Neutrophil (primary cell): ENCODE measurements at regions not wholly inside any gene's neighbourhood (a gene's known extent, or its start where the extent isn't known, plus 50 kb on each side); places are given as distances from the start of the nearest gene placed in this dataset.
"Not testable (repeated sequence)": the region's sequence is repeated elsewhere in the genome, so short reads cannot be mapped to it uniquely, and the experiment has no call there.

Source experiments
- H3K27ac ChIP-seq: fragments of 200-600 bp; sonication (generic); 2 replicates; pipeline ENCODE4 v1.5.1; 2016; ENCODE audit warnings: mild to moderate bottlenecking, moderate library complexity
- H3K27me3 ChIP-seq: fragments of 200-600 bp; sonication (generic); 2 replicates; pipeline ENCODE4 v1.6.0; 2016; ENCODE audit warnings: mild to moderate bottlenecking
- H3K36me3 ChIP-seq: fragments of 200-600 bp; sonication (generic); 2 replicates; pipeline ENCODE4 v1.5.1; 2017
- H3K4me1 ChIP-seq, 2 experiments: fragments of 200-600 bp in 1 of 2; sonication (generic) in 1 of 2; 1 replicate in 1 of 2; 2 replicates in 1 of 2; pipeline versions ENCODE4 v1.5.1 to v1.6.1; 2013 to 2016; ENCODE audit warnings: low read depth in 1 of 2, low read length in 1 of 2, mild to moderate bottlenecking in 1 of 2, moderate library complexity in 1 of 2; ENCODE audit not compliant: control insufficient read depth in 1 of 2, insufficient read depth in 1 of 2
- H3K4me3 ChIP-seq, 2 experiments: fragments of 200-600 bp in 1 of 2; sonication (generic) in 1 of 2; 1 replicate in 1 of 2; 2 replicates in 1 of 2; pipeline ENCODE4 v1.5.1; 2013 to 2016; ENCODE audit warnings: low read depth in 1 of 2, low read length in 1 of 2, mild to moderate bottlenecking in 1 of 2, moderate library complexity in 1 of 2
- H3K9me3 ChIP-seq: fragments of 200-600 bp; sonication (generic); 2 replicates; pipeline ENCODE4 v1.5.1; 2016
- TF ChIP-seq, protein P1 (sequence below): fragments of 200-600 bp; sonication (generic); IDR thresholded peaks from 2 replicates; pipeline ENCODE4 v1.5.1; 2016; ENCODE audit warnings: antibody characterized with exemption

GRCh38 chr15:34512628-34513027, 70.8 kb downstream of the GOLGA8B start:
- no peaks in the 10 kb centered on the region for H3K9me3 ChIP-seq
- no peaks in the 10 kb centered on the region for H3K36me3 ChIP-seq
- no peak overlapping the region for H3K27ac ChIP-seq
- H3K27me3 ChIP-seq, result peaks cover 93% of the 10 kb centered on the region
- H3K4me3 ChIP-seq, result no peak overlapping the region
- TF ChIP-seq, protein P1, sequence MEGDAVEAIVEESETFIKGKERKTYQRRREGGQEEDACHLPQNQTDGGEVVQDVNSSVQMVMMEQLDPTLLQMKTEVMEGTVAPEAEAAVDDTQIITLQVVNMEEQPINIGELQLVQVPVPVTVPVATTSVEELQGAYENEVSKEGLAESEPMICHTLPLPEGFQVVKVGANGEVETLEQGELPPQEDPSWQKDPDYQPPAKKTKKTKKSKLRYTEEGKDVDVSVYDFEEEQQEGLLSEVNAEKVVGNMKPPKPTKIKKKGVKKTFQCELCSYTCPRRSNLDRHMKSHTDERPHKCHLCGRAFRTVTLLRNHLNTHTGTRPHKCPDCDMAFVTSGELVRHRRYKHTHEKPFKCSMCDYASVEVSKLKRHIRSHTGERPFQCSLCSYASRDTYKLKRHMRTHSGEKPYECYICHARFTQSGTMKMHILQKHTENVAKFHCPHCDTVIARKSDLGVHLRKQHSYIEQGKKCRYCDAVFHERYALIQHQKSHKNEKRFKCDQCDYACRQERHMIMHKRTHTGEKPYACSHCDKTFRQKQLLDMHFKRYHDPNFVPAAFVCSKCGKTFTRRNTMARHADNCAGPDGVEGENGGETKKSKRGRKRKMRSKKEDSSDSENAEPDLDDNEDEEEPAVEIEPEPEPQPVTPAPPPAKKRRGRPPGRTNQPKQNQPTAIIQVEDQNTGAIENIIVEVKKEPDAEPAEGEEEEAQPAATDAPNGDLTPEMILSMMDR, result no peak
- H3K4me1 ChIP-seq, result peaks cover 0 to 11% of the 10 kb centered on the region in 2 experiments

DNA sequence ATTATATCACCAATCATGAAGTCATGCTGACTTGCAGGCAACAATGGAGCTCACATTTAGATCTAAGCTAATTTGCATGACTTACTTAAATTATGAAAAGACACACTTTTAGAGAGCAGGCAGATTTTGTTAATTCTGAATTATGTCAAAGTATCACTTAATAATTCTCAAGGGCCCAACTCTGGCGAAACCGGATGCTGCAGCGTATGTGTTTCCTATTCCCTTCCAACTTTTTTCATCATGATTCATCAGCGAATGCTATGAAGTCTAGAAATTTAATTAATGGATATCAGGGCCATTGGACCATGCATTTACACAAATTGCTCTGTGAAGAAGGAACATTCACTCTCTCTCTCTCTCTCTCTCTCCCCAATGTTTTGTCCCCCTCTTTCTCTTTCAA, 63.5 kb upstream of the GOLGA8A start:
- TF ChIP-seq, protein P1, result no peak
- H3K4me3 ChIP-seq, result no peak overlapping the region
- no peaks in the 10 kb centered on the region for H3K4me1 ChIP-seq
- H3K27me3 ChIP-seq, result peaks cover 86% of the 10 kb centered on the region
- H3K36me3 ChIP-seq, result no peaks in the 10 kb centered on the region
- H3K27ac ChIP-seq, result no peak overlapping the region
- H3K9me3 ChIP-seq, result no peaks in the 10 kb centered on the region

- H3K4me3 ChIP-seq, result no peak overlapping the region
- H3K4me1 ChIP-seq, result no peaks in the 10 kb centered on the region
- no peaks in the 10 kb centered on the region for H3K9me3 ChIP-seq
- H3K27me3 ChIP-seq, result peaks cover 100% of the 10 kb centered on the region
- H3K27ac ChIP-seq, result no peak overlapping the region
- no peaks in the 10 kb centered on the region for H3K36me3 ChIP-seq
- TF ChIP-seq, protein P1, result no peak
Observed at GRCh38 chr15:34496207-34496995, 58.8 kb upstream of the GOLGA8A start.

DNA sequence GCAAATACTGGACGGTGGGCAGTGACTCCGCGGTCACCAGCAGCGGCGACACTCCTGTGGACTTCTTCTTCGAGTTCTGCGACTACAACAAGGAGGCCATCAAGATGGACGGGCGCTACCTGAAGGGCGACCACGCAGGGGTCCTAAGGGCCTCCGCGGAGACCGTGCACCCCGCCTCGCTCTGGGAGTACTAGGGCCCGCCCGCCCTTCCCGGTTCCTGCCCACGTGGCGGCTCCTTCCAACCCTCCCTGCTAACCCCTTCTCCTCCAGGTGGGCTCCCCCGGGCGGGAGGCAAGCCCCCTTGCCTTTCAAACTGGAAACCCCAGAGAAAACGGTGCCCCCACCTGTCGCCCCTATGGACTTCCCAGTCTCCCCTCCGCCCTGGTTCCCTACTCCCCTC, 58.1 kb upstream of the GOLGA8A start:
- H3K9me3 ChIP-seq, result not testable (repeated sequence)
- peaks cover 100% of the 10 kb centered on the region for H3K27me3 ChIP-seq

GRCh38 chr15:34494084-34494399, 56.4 kb upstream of the GOLGA8A start:
- TF ChIP-seq, protein P1, result no peak
- Histone ChIP-seq H3K27me3 (peaks cover 100% of the 10 kb centered on the region), H3K4me1 (no peaks in the 10 kb centered on the region), H3K9me3 (no peaks in the 10 kb centered on the region), H3K4me3 (no peak overlapping the region), H3K27ac (no peak overlapping the region), H3K36me3 (no peaks in the 10 kb centered on the region)

More for the DNA sequence above, 58.1 kb upstream of the GOLGA8A start:
- not testable (repeated sequence) for H3K36me3 ChIP-seq, H3K4me1 ChIP-seq, H3K4me3 ChIP-seq, H3K27ac ChIP-seq

DNA sequence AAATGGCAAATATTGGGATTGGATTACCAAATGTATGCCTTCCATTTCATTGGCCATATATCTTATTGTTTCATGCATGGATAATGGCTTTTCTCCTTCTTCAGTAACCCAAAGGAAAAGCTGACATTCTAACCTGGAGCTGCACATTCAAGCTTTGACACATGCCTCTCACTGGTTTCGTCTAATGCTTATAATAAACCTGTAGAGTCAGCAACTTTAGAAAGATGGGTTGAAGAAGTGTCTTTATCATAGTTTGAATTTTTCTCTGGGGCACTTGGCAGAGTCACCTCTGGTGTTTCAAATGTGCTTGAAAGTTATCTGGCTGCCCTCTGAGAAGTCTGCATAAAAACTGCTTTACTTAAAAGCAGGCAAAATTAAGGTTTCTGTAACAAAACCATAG, 55.4 kb upstream of the GOLGA8A start:
- no peak overlapping the region for H3K4me3 ChIP-seq
- TF ChIP-seq, protein P1, result no peak

DNA sequence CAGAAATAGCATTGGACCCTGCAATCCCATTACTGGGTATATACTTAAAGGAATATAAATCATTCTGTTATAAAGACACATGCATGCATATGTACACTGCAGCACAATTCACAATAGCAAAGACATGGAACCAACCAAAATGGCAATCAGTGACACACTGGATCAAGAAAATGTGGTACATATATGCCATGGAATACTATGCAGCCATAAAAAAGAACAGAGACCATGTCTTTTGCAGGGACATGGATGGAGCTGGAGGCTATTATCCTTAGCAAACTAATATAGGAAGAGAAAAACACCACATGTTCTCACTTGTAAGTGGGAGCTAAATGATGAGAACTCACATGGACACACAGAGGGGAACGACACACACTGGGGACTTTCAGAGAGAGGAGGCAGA, 53.9 kb upstream of the GOLGA8A start:
- not testable (repeated sequence) for H3K9me3 ChIP-seq, H3K27ac ChIP-seq, H3K4me3 ChIP-seq, H3K4me1 ChIP-seq, H3K36me3 ChIP-seq
- H3K27me3 ChIP-seq, result peaks cover 86% of the 10 kb centered on the region

More for the DNA sequence above, 55.4 kb upstream of the GOLGA8A start:
- Histone ChIP-seq H3K27ac (no peak overlapping the region), H3K27me3 (peaks cover 100% of the 10 kb centered on the region), H3K9me3 (no peaks in the 10 kb centered on the region), H3K4me1 (no peaks in the 10 kb centered on the region), H3K36me3 (no peaks in the 10 kb centered on the region)
